GM11168 (cell line): ENCODE measurements at regions not wholly inside any gene's neighbourhood (a gene's known extent, or its start where the extent isn't known, plus 50 kb on each side); places are given as distances from the start of the nearest gene placed in this dataset.

Experiments
- in situ Hi-C: fragments of 300-500 bp; cut with MboI; formaldehyde crosslinking; loops from one replicate; pipeline ENCODE4 v1.12.0; 2022; ENCODE audit warnings: low sequenced_read_pairs; ENCODE audit not compliant: unreplicated experiment

GRCh38 chr2:136378712-136379595 lies 261.0 kb upstream of the CXCR4 start:
- in situ Hi-C loops, result no loop called here

- in situ Hi-C loops, result no loop called here
Measured at GRCh38 chr2:136377423-136378382, 259.8 kb upstream of the CXCR4 start.

DNA sequence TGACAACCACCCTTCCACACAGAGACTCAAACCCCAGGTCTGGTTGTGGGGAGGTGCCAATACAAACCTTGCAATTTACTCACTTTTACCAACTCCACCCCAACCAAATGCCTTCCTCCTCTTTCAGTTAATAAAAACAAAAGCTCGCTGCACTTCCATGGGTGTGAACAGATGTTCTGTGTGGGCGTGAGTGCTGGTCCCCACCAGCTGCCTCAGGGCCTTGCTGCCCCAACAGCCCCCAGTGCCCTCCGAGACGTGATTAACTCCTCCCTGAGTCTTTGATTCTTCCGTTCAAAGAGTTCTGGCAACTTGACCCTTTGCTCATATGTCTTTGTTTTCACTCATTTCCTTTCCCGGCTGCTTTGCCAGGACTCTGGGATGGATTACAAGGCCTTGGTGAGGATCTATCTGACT lies 258.9 kb upstream of the CXCR4 start:
- in situ Hi-C loops, result no loop called here

DNA sequence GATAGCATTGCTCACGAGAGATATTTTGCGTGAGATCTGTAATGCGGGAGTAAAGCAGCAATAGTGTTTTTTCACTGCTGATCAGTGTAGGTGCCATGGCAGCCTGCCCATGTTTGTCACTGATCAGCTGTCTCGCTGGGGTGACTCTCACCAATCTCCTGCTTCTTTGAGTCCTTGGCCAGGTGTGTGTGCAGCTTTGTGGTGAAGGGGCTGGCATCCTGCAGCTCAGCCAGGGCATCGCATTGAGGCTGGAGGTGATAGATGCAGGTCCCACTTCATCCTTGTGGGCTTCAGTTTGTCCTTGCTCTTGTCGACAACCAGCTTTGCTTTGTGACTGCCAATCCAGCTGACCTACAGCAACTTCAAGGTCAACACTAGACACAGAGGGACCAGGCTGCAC lies 258.3 kb upstream of the CXCR4 start:
- in situ Hi-C loops, result no loop called here

DNA sequence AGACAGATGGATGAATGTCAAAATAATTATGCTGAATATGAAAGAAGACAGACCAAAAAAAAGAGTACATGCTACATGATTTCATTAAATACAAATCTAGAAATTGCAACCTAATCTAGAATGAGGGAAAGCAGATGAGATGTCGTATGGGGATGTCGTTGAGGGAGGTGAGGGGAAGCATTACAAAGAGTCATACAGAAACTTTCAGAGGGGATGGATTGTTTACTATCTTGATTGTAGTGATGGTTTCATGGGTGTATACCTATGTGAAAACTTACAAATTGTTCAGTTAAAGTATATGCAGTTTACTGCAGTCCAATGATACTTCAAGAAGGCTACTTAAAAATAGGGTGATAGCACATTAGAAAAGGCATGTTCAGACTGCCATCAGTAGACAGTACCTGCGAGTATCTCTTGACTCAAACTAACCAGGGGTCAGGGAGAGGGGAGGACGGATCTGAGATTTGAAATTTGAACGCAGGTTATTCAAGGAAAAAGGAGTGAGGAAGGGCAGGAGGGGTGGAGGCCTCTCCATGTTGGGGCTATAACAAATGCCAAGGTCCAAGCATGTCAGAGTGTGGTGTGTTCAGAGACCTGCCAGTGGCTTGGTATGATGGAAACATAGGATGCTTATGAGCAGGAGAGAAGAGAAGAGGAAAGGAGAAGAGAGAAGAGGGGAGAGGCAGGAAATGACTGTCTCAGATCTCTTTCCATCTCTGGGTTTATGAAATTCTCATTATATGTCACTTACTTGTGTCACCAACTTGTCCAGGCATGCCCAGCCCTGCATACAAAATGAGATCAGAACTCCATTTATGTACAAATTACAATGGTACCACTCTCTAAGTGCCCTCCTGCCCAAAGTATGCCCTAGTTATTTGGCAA lies 257.3 kb upstream of the CXCR4 start:
- in situ Hi-C loops, result no loop called here

DNA sequence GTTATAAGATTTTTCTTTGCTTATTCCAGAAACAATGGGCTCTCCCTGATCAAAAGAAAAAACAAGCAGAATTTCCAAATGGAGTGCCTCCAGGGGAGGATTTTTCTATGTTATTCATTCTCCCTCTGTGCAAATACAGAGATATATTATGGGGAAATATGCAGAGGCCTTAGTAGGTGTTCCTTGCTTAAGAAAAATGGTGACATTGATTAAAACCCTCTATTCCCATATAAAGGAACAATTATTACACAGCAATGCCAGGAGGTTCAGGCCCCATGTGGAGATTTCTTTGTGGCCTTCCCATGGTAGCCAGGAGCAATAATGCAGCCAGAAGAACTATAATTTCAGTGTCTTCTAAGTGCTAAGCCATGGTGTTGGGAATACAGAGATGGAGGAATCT lies 255.9 kb upstream of the CXCR4 start:
- in situ Hi-C loops, result no loop called here

DNA sequence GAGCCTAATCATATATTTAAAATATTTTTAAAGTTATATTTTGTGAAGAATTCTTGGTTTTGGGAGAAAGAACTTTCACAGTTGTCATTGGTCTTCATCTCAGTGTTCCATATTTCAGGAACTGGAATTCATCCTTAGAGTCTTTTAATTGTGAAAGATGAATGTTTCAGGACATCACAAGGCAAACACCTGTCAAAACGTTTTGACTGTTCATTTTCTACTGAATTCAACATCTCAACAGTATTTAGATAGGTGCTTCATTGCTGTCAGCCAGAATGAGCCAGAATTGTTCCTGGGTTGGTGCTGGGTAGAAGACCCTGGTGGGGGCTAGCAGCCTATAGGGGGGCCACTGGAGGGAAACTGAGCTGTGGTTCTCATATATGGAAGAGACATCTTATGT lies 255.1 kb upstream of the CXCR4 start:
- in situ Hi-C loops, result no loop called here

- in situ Hi-C loops, result no loop called here
Measured at GRCh38 chr2:136363900-136364299, 246.0 kb upstream of the CXCR4 start.

DNA sequence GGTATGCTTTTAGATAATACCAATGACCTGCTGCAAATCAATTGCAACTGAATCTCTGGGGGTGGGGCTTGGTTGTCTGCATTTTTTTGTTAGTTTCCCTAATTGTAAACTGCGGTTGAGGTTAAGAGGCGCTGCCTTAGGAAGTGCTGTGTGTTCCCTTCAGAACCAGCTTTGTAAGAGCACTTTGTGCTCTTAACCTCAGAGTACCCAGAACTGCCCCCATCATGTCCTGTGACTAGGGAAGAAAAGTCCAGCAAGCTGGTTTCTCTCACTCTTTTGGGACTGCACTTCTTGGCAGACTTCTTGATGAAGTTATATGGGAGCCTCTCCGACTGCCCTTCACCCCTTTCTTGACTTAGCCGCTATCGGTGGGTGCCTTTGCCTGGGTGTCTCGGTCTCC lies 245.5 kb upstream of the CXCR4 start:
- in situ Hi-C loops, result no loop called here

DNA sequence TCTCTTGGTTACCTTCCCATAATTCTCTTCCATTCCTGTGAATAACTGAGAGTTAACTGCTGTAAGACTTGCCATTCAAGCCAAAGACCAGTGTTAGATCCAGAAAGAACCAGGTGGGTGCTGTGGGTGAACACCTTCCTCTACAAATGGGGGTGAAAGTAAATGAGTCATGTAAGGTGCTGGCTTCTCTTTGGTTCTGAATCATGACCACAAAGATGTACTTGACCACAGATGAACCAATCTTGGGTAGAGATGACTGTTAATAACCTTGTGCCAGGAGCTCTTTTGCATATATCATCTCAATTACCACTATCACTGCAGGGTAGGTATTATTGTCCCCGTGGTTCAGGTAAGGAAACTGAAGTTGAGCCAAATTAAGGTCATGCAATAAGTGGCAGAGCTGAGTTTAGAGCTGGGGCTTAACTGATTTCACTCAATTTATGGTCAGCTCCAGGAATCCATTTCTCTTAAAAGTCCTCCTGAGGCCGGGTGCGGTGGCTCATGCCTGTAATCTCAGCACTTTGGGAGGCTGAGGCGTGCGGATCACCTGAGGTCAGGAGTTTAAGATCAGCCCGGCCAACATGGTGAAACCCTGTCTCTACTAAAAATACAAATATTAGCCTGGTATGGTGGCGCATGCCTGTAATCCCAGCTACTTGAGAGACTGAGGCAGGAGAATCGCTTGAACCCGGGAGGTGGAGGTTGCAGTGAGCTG lies 244.9 kb upstream of the CXCR4 start:
- in situ Hi-C loops, result no loop called here

- in situ Hi-C loops, result no loop called here
Measured at GRCh38 chr2:136361521-136361920, 243.6 kb upstream of the CXCR4 start.

- in situ Hi-C loops, result no loop called here
Measured at GRCh38 chr2:136360790-136361189, 242.8 kb upstream of the CXCR4 start.

DNA sequence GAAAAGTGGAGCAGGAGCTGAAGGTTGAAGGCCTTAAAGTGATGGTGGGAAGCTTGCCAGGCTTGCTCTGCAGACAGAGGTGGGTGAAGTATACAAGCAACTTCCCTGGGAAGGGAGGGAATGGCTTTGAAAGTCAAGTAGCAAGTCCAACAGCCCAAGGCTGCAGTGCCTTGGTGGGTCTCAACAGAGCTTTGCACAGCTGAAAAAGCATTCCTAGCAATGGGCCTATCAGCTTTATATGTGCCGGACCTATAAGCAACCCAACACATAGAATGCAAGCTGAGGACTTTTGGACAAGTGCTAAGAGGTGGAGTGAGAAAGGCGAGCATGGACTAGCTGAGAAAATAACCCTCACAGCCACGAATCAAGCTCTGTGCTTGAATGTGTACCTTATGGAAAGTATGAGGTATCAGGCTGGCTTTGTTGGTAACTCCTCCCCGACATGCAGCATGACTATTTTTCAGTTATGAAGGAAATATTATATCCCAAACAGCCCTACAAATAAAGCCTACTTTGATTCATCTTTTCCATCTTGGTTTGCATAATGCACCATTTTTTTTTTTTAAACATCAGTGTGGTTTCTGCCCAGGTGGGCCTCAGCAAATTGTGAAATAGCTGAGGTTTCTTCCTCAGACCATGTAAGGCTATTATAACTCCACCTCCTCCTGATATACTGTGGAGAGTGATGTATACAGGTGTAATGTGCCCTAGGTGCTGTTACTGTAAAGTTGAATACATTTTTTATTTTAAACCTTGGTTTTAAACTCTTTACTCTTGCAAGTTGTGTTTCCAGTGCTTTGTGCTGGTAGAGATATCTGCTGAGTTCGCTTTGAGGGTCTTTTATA lies 241.4 kb upstream of the CXCR4 start:
- in situ Hi-C loops, result no loop called here

- in situ Hi-C loops, result no loop called here
Measured at GRCh38 chr2:136358576-136358975, 240.6 kb upstream of the CXCR4 start.

- in situ Hi-C loops, result no loop called here
Measured at GRCh38 chr2:136357007-136357380, 239.0 kb upstream of the CXCR4 start.

DNA sequence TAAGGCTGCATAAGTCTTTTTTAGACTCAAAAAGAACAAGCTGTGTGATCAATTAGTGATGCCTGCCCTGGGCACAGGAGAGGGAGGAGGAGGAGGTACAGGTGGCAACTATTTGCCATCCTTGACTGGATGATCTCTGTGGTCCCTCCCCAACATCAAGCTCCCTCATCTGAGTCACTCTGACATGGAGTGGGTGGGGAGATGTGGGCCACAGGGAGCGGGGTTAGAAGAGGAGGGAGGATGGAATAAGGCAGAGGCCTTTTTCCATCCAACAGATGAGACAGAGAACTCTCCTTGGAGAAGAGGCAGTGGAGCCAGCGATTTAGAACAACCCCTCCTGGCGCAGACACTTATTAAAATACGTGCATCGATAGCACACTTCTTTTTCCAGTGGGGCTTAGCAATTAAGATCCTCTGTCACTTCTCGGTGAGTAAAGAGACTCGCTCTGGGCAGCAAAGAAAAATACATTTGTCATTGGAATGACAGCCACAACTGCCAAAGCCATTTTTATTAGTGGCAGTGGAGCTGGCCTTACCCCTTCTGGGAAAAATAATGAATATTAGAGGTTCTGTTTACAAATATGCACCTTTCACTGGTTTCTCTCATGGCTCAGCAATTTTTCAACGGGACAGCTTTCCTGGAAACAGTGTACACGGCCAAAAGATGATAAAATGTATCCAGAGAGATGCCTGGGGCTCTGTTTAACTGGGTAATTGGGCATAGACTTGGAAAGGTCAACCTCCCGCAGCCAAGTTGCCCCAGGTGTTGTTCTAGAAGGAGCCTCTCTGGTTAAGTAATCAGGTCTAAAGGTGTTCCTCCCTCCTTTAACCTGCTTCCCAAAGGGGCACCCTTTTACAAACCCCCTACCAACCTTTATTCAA lies 238.4 kb upstream of the CXCR4 start:
- in situ Hi-C loops, result no loop called here

- in situ Hi-C loops, result no loop called here
Measured at GRCh38 chr2:136351684-136352083, 233.7 kb upstream of the CXCR4 start.

- in situ Hi-C loops, result no loop called here
Measured at GRCh38 chr2:136347981-136348380, 230.0 kb upstream of the CXCR4 start.
